ENCODE measurements at regions not wholly inside any gene's neighbourhood (a gene's known extent, or its start where the extent isn't known, plus 50 kb on each side); places are given as distances from the start of the nearest gene placed in this dataset.

DNA sequence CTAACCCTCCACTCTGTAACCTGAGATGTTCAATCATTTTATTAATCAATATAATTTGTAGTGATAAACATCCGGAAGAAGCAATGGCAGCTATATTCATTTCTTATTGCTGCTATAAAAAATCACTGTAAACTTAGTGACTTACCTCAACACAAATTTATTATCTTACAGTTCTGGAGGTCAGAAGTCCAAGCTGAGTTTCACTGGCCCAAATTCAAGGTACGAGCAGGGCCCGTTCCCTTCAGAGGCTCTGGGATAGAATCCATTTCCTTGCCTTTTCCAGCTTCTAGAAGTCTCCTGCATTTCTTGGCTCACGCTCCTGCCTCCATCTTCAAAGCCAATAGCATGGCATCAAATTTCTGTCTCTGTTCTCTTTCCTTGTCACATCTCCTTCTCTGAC, 279.5 kb upstream of the SP8 start:
- Histone ChIP-seq H3K36me3 (replicated peaks in 1 of 2; ENCODE audit: control insufficient read depth in 2 of 2, insufficient read depth in 2 of 2, low read length in 2 of 2) (no peaks in the 10 kb centered on the region), H3K4me3 (ENCODE audit: low read length in 2 of 2) (no peak overlapping the region), H2BK15ac (ENCODE audit: low read length) (no peak overlapping the region), H3K18ac (ENCODE audit: low read length) (no peak overlapping the region), H3K14ac (ENCODE audit: low read length) (no peak overlapping the region), H3K9me3 (replicated peaks in 1 of 2; ENCODE audit: control insufficient read depth in 2 of 2, insufficient read depth in 1 of 2, low read depth in 1 of 2, low read length in 2 of 2) (no peaks in the 10 kb centered on the region), H4K8ac (ENCODE audit: low read depth, low read length) (no peak overlapping the region), H3K4ac (ENCODE audit: low read length) (no peak overlapping the region), H4K91ac (ENCODE audit: low read depth, low read length, poor library complexity) (no peak overlapping the region), H3K4me2 (ENCODE audit: insufficient read depth, low read length, poor library complexity, severe bottlenecking) (no peak overlapping the region), H3K27ac (replicated peaks; ENCODE audit: low read length) (no peak overlapping the region), H2BK120ac (ENCODE audit: low read depth, low read length) (no peak overlapping the region), H2AFZ (ENCODE audit: low read length) (no peak overlapping the region), H2BK12ac (ENCODE audit: low read length) (no peak overlapping the region), H3K4me1 (ENCODE audit: control insufficient read depth in 2 of 2, insufficient read depth in 1 of 2, low read depth in 1 of 2, low read length in 2 of 2) (no peaks in the 10 kb centered on the region), H2BK5ac (ENCODE audit: low read length) (no peak overlapping the region), H3K23ac (ENCODE audit: low read depth, low read length, poor library complexity) (no peak overlapping the region), H2AK5ac (ENCODE audit: low read depth, low read length) (no peak overlapping the region), H3K9ac (ENCODE audit: low read depth, low read length, poor library complexity) (no peak overlapping the region), H3K79me1 (ENCODE audit: low read depth, low read length) (no peaks in the 10 kb centered on the region), H3K27me3 (ENCODE audit: control insufficient read depth in 3 of 3, insufficient read depth in 3 of 3, low read depth in 1 of 3, low read length in 3 of 3) (peaks cover 0 to 3% (median 0%) of the 10 kb centered on the region in 3 experiments)
- WGBS, 2 donors (ENCODE audit: extremely low coverage in 2 of 2, insufficient read length in 2 of 2, insufficient replicate concordance in 1 of 2), result no CpG with 5 or more reads among the region's 4 CpGs
- DNase-seq (ENCODE audit: low spot score), result no peak

GRCh38 chr7:21067216-21067615, 280.5 kb upstream of the SP8 start:
- Histone ChIP-seq H2BK120ac (ENCODE audit: low read depth, low read length) (no peak overlapping the region), H3K4me1 (ENCODE audit: control insufficient read depth in 2 of 2, insufficient read depth in 1 of 2, low read depth in 1 of 2, low read length in 2 of 2) (no peaks in the 10 kb centered on the region), H3K4me2 (ENCODE audit: insufficient read depth, low read length, poor library complexity, severe bottlenecking) (no peak overlapping the region), H2AK5ac (ENCODE audit: low read depth, low read length) (no peak overlapping the region), H3K23ac (ENCODE audit: low read depth, low read length, poor library complexity) (no peak overlapping the region), H4K8ac (ENCODE audit: low read depth, low read length) (no peak overlapping the region), H2AFZ (ENCODE audit: low read length) (no peak overlapping the region), H3K36me3 (replicated peaks in 1 of 2; ENCODE audit: control insufficient read depth in 2 of 2, insufficient read depth in 2 of 2, low read length in 2 of 2) (no peaks in the 10 kb centered on the region), H3K27me3 (ENCODE audit: control insufficient read depth in 3 of 3, insufficient read depth in 3 of 3, low read depth in 1 of 3, low read length in 3 of 3) (peaks cover 0 to 7% (median 0%) of the 10 kb centered on the region in 3 experiments), H3K18ac (ENCODE audit: low read length) (no peak overlapping the region), H3K9me3 (replicated peaks in 1 of 2; ENCODE audit: control insufficient read depth in 2 of 2, insufficient read depth in 1 of 2, low read depth in 1 of 2, low read length in 2 of 2) (no peaks in the 10 kb centered on the region), H2BK15ac (ENCODE audit: low read length) (no peak overlapping the region), H3K27ac (replicated peaks; ENCODE audit: low read length) (no peak overlapping the region), H3K4ac (ENCODE audit: low read length) (no peak overlapping the region), H3K14ac (ENCODE audit: low read length) (no peak overlapping the region), H3K9ac (ENCODE audit: low read depth, low read length, poor library complexity) (no peak overlapping the region), H3K79me1 (ENCODE audit: low read depth, low read length) (no peaks in the 10 kb centered on the region), H3K4me3 (ENCODE audit: low read length in 2 of 2) (no peak overlapping the region), H2BK12ac (ENCODE audit: low read length) (no peak overlapping the region), H2BK5ac (ENCODE audit: low read length) (no peak overlapping the region), H4K91ac (ENCODE audit: low read depth, low read length, poor library complexity) (no peak overlapping the region)
- WGBS, 2 donors (ENCODE audit: extremely low coverage in 2 of 2, insufficient read length in 2 of 2, insufficient replicate concordance in 1 of 2), result no CpG with 5 or more reads among the region's 4 CpGs
- no peak for DNase-seq (ENCODE audit: low spot score)

DNA sequence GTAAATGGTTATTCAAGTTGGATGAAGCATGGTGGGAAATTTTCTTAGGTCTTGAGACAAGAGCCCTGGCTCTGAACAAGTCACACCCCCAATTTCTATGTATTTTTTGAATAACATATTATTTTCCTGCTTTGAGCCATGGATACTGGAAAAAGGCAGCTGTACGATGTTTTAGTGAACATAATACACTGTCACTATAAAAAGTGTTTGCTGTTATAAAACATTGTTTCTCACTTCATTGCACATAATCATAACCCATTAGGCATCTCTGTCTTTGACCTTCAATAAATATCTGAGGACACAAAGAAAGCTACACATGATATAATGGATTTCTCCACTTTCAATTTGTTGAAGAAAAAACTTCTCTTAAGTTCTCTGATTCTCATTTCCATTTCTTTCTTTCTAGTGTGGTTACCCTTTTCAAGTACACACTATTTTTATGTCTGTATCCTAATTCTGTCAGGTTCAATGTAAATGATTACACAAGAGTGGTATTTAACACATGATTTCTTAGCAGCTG, 283.9 kb upstream of the SP8 start:
- Histone ChIP-seq H3K4me3 (ENCODE audit: low read length in 2 of 2) (no peak overlapping the region), H3K27ac (replicated peaks; ENCODE audit: low read length) (no peak overlapping the region), H4K91ac (ENCODE audit: low read depth, low read length, poor library complexity) (no peak overlapping the region), H3K9ac (ENCODE audit: low read depth, low read length, poor library complexity) (no peak overlapping the region), H3K4ac (ENCODE audit: low read length) (no peak overlapping the region), H3K4me1 (ENCODE audit: control insufficient read depth in 2 of 2, insufficient read depth in 1 of 2, low read depth in 1 of 2, low read length in 2 of 2) (peaks cover 0 to 2% of the 10 kb centered on the region in 2 donors), H3K23ac (ENCODE audit: low read depth, low read length, poor library complexity) (no peak overlapping the region), H3K79me1 (ENCODE audit: low read depth, low read length) (no peaks in the 10 kb centered on the region), H3K4me2 (ENCODE audit: insufficient read depth, low read length, poor library complexity, severe bottlenecking) (no peak overlapping the region), H2BK15ac (ENCODE audit: low read length) (no peak overlapping the region), H2BK5ac (ENCODE audit: low read length) (no peak overlapping the region), H3K36me3 (replicated peaks in 1 of 2; ENCODE audit: control insufficient read depth in 2 of 2, insufficient read depth in 2 of 2, low read length in 2 of 2) (no peaks in the 10 kb centered on the region), H2BK120ac (ENCODE audit: low read depth, low read length) (no peak overlapping the region), H2AFZ (ENCODE audit: low read length) (no peak overlapping the region), H3K9me3 (replicated peaks in 1 of 2; ENCODE audit: control insufficient read depth in 2 of 2, insufficient read depth in 1 of 2, low read depth in 1 of 2, low read length in 2 of 2) (no peaks in the 10 kb centered on the region), H4K8ac (ENCODE audit: low read depth, low read length) (no peak overlapping the region), H3K18ac (ENCODE audit: low read length) (no peak overlapping the region), H3K14ac (ENCODE audit: low read length) (no peak overlapping the region), H3K27me3 (ENCODE audit: control insufficient read depth in 3 of 3, insufficient read depth in 3 of 3, low read depth in 1 of 3, low read length in 3 of 3) (peaks cover 0 to 13% (median 0%) of the 10 kb centered on the region in 3 experiments), H2AK5ac (ENCODE audit: low read depth, low read length) (no peak overlapping the region), H2BK12ac (ENCODE audit: low read length) (no peak overlapping the region)
- no CpG with 5 or more reads among the region's 1 CpG for WGBS, 2 donors (ENCODE audit: extremely low coverage in 2 of 2, insufficient read length in 2 of 2, insufficient replicate concordance in 1 of 2)
- no peak for DNase-seq (ENCODE audit: low spot score)

DNA sequence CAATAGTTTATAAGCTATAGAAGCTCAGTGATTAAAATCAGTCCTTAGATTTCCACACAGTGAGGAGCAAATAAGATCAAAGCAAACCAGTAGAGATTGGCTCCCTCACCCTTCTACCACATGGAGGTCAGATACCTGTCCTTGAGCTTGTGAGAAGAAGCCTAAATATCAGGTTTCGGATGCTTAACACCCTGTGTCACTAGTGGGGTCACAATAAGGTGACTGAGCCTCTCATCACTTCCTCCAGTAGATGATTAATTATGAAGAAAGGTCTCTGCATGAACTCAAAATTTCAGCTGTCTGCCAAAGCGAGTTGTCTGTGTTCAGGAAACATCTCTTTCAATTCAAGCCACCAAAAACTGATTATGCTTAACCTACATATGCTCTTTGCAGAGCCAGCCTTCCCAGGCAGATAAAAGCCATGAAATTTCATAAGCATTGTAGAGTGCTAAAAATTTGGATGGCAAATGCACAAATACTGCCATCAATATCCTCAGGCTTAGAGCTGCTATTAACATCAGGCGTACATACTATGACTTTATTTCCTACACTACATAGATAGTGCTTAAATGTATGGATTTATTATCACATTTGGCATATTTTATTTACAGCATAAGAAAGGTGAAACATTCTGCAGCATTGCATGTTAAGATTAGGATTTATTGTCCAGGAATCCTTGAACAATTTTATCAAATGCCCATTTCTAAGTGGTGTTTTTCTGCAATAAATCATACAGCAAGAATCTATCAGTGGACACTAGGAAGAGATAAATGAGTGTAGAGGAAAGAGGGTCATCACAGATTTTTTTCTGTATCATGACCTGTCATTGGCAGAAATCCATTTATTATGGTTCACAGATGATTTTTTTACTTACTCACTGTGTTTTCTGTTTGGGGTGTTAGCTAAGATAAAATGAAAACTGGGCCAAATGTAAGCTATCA, 285.1 kb upstream of the SP8 start:
- H3K14ac ChIP-seq (ENCODE audit: low read length), result no peak overlapping the region
- H3K27me3 ChIP-seq (ENCODE audit: control insufficient read depth in 3 of 3, insufficient read depth in 3 of 3, low read depth in 1 of 3, low read length in 3 of 3), result peaks cover 0 to 14% (median 0%) of the 10 kb centered on the region in 3 experiments
- no CpG with 5 or more reads among the region's 3 CpGs for WGBS, 2 donors (ENCODE audit: extremely low coverage in 2 of 2, insufficient read length in 2 of 2, insufficient replicate concordance in 1 of 2)
- no peaks in the 10 kb centered on the region for H3K9me3 ChIP-seq (replicated peaks in 1 of 2; ENCODE audit: control insufficient read depth in 2 of 2, insufficient read depth in 1 of 2, low read depth in 1 of 2, low read length in 2 of 2)
- no peaks in the 10 kb centered on the region for H3K79me1 ChIP-seq (ENCODE audit: low read depth, low read length)
- no peak overlapping the region for H2BK5ac ChIP-seq (ENCODE audit: low read length)
- no peak overlapping the region for H4K8ac ChIP-seq (ENCODE audit: low read depth, low read length)
- no peak for DNase-seq (ENCODE audit: low spot score)
- no peak overlapping the region for H2AK5ac ChIP-seq (ENCODE audit: low read depth, low read length)
- no peak overlapping the region for H3K9ac ChIP-seq (ENCODE audit: low read depth, low read length, poor library complexity)
- H3K23ac ChIP-seq (ENCODE audit: low read depth, low read length, poor library complexity), result no peak overlapping the region
- H2BK120ac ChIP-seq (ENCODE audit: low read depth, low read length), result no peak overlapping the region
- no peaks in the 10 kb centered on the region for H3K36me3 ChIP-seq (replicated peaks in 1 of 2; ENCODE audit: control insufficient read depth in 2 of 2, insufficient read depth in 2 of 2, low read length in 2 of 2)
- H3K18ac ChIP-seq (ENCODE audit: low read length), result no peak overlapping the region
- H4K91ac ChIP-seq (ENCODE audit: low read depth, low read length, poor library complexity), result no peak overlapping the region
- H3K4me1 ChIP-seq (ENCODE audit: control insufficient read depth in 2 of 2, insufficient read depth in 1 of 2, low read depth in 1 of 2, low read length in 2 of 2), result peaks cover 0 to 5% of the 10 kb centered on the region in 2 donors
- no peak overlapping the region for H2AFZ ChIP-seq (ENCODE audit: low read length)
- no peak overlapping the region for H3K4me3 ChIP-seq (ENCODE audit: low read length in 2 of 2)
- no peak overlapping the region for H2BK12ac ChIP-seq (ENCODE audit: low read length)
- H3K4ac ChIP-seq (ENCODE audit: low read length), result no peak overlapping the region
- no peak overlapping the region for H2BK15ac ChIP-seq (ENCODE audit: low read length)
- no peak overlapping the region for H3K27ac ChIP-seq (replicated peaks; ENCODE audit: low read length)
- no peak overlapping the region for H3K4me2 ChIP-seq (ENCODE audit: insufficient read depth, low read length, poor library complexity, severe bottlenecking)
